Cardiac muscle cell (in vitro differentiated cells and primary cell): ENCODE measurements at regions not wholly inside any gene's neighbourhood (a gene's known extent, or its start where the extent isn't known, plus 50 kb on each side); places are given as distances from the start of the nearest gene placed in this dataset.

Experiments used
- DNase-seq, 2 donors: peaks; one replicate each; pipeline versions ENCODE4 v3.0.0 to v3.0.0-alpha.2; 2010 to 2017; ENCODE audit warnings: low read depth in 1 of 2, low spot score in 1 of 2
- H3K27ac ChIP-seq: fragments of 200-600 bp; sonication (generic); 2 replicates; pipeline ENCODE4 v1.5.1; 2016
- H3K27me3 ChIP-seq: fragments of 200-600 bp; sonication (generic); 2 replicates; pipeline ENCODE4 v1.6.0; 2016; ENCODE audit warnings: control low read depth
- H3K36me3 ChIP-seq: fragments of 200-600 bp; sonication (generic); 2 replicates; pipeline ENCODE4 v1.5.1; 2016; ENCODE audit warnings: control low read depth
- H3K4me1 ChIP-seq: fragments of 200-600 bp; sonication (generic); 2 replicates; pipeline ENCODE4 v1.8.1; 2017; ENCODE audit warnings: low read depth, mild to moderate bottlenecking, mixed run types
- H3K4me3 ChIP-seq: fragments of 200-600 bp; sonication (generic); 2 replicates; pipeline ENCODE4 v1.5.1; 2016; ENCODE audit warnings: mild to moderate bottlenecking
- H3K9me3 ChIP-seq: fragments of 200-600 bp; sonication (generic); 2 replicates; pipeline ENCODE4 v1.5.1; 2017; ENCODE audit warnings: low read depth, mild to moderate bottlenecking, control low read depth
- CTCF ChIP-seq: IDR thresholded peaks from 2 replicates; pipeline ENCODE4 v1.5.1; 2012; ENCODE audit warnings: low read depth, mild to moderate bottlenecking, low read length

GRCh38 chr6:15194453-15194852 lies 51.4 kb upstream of the JARID2 start:
- DNase-seq, result no peak
- TF ChIP-seq CTCF, result no peak
- no peaks in the 10 kb centered on the region for H3K27me3 ChIP-seq
- no peak overlapping the region for H3K4me3 ChIP-seq
- H3K9me3 ChIP-seq, result no peaks in the 10 kb centered on the region
- H3K4me1 ChIP-seq, result no peaks in the 10 kb centered on the region
- H3K27ac ChIP-seq, result no peak overlapping the region
- no peaks in the 10 kb centered on the region for H3K36me3 ChIP-seq
